GM12878 (cell line): ENCODE measurements at regions not wholly inside any gene's neighbourhood (a gene's known extent, or its start where the extent isn't known, plus 50 kb on each side); places are given as distances from the start of the nearest gene placed in this dataset.

ENCODE experiments used
- ATAC-seq: fragments of 200-7000 bp; cut with Tn5 transposase; 3 replicates; pipeline ENCODE4 v1.9.1; 2020; ENCODE audit warnings: mild to moderate bottlenecking, moderate library complexity
- BruUV-seq: library from RNA; stranded (reverse); fragments of 400-500 nt; replicated peaks from 2 replicates; lab custom pipeline; 2021; lab: Mats Ljungman, UMichigan
- CTCF ChIA-PET: fragments of 300-600 bp; sonication (Branson Sonifier 250); formaldehyde crosslinking; extraction: SDS; loops from one replicate; lab custom pipeline; 2021; ENCODE audit warnings: inconsistent platforms; lab: Yijun Ruan, JAX
- POLR2A ChIA-PET: fragments of 350-600 bp; formaldehyde crosslinking; extraction: SDS; loops from one replicate; lab custom pipeline; 2021; ENCODE audit warnings: inconsistent platforms; lab: Charles Lee
- RAD21 ChIA-PET: fragments of 300-600 bp; sonication (Branson Sonifier 250); formaldehyde crosslinking; loops from one replicate; lab custom pipeline; 2023; ENCODE audit warnings: antibody characterized with exemption; ENCODE audit not compliant: unreplicated experiment; lab: Charles Lee
- SMC1A ChIA-PET: fragments of 300-600 bp; sonication (Branson Sonifier 250); formaldehyde crosslinking; loops from one replicate; lab custom pipeline; 2023; ENCODE audit not compliant: unreplicated experiment, uncharacterized antibody; lab: Charles Lee
- DNase-seq: peaks from one replicate; pipeline ENCODE4 v3.0.0-alpha.2; 2011; ENCODE audit warnings: low read depth, low spot score
- FAIRE-seq: peaks from 3 replicates; lab custom pipeline; 2011; peaks lifted over from hg19 to GRCh38; lab: Jason Lieb, UNC
- H2AFZ ChIP-seq: 2 replicates; pipeline ENCODE4 v1.6.0; 2011; ENCODE audit warnings: low read depth, low read length, control low read depth; ENCODE audit not compliant: control insufficient read depth
- H3K27ac ChIP-seq: 2 replicates; pipeline ENCODE4 v1.5.1; 2011; ENCODE audit warnings: control low read depth; ENCODE audit not compliant: control insufficient read depth, insufficient read depth
- H3K27me3 ChIP-seq, 2 experiments: replicated peaks in 1 of 2; 2 replicates each; pipeline versions ENCODE4 v1.6.0 to v1.6.1; 2011; ENCODE audit warnings: low read length in 1 of 2; ENCODE audit not compliant: control insufficient read depth in 2 of 2, insufficient read depth in 2 of 2
- H3K36me3 ChIP-seq, 2 experiments: 2 replicates each; pipeline ENCODE4 v1.5.1; 2011; ENCODE audit warnings: low read length in 1 of 2; ENCODE audit not compliant: control insufficient read depth in 2 of 2, insufficient read depth in 2 of 2
- H3K4me1 ChIP-seq: 2 replicates; pipeline ENCODE4 v1.6.1; 2011; ENCODE audit warnings: mild to moderate bottlenecking, low read length, moderate library complexity, mixed read lengths; ENCODE audit not compliant: control insufficient read depth, insufficient read depth
- H3K4me2 ChIP-seq: 2 replicates; pipeline ENCODE4 v1.6.0; 2011; ENCODE audit warnings: control low read depth; ENCODE audit not compliant: control insufficient read depth, insufficient read depth
- H3K4me3 ChIP-seq: fragments of 200-600 bp; sonication (generic); 2 replicates; pipeline ENCODE4 v1.5.1; 2016
- H3K79me2 ChIP-seq: 2 replicates; pipeline ENCODE4 v1.6.0; 2011; ENCODE audit warnings: low read length; ENCODE audit not compliant: control insufficient read depth, insufficient read depth
- H3K9ac ChIP-seq: 2 replicates; pipeline ENCODE4 v1.8.0; 2011; ENCODE audit warnings: low read length, control low read depth, mixed read lengths; ENCODE audit not compliant: control insufficient read depth, insufficient read depth
- H3K9me3 ChIP-seq: replicated peaks from 3 replicates; pipeline ENCODE4 v1.5.1; 2011; ENCODE audit warnings: mild to moderate bottlenecking, low read length; ENCODE audit not compliant: control insufficient read depth, insufficient read depth
- H4K20me1 ChIP-seq: 2 replicates; pipeline ENCODE4 v1.6.0; 2011; ENCODE audit not compliant: control insufficient read depth, insufficient read depth
- CHD4 ChIP-seq: fragments of 200-600 bp; sonication (generic); IDR thresholded peaks from 2 replicates; pipeline ENCODE4 v1.6.1; 2016; ENCODE audit warnings: mild to moderate bottlenecking
- EED ChIP-seq: sonication (generic); IDR thresholded peaks from 2 replicates; pipeline ENCODE4 v1.6.1; 2016; ENCODE audit warnings: antibody characterized with exemption, low read depth
- FOXK2 ChIP-seq: fragments of 450-650 bp; IDR thresholded peaks from 2 replicates; pipeline ENCODE4 v1.6.1; 2017; ENCODE audit warnings: mild to moderate bottlenecking, moderate library complexity
- JUND ChIP-seq: IDR thresholded peaks from 2 replicates; pipeline ENCODE4 v1.6.1; 2012; ENCODE audit warnings: low read depth, mild to moderate bottlenecking, low read length, improper control_type of control experiment, moderate library complexity
- KLF5 ChIP-seq: fragments of 450-650 bp; IDR thresholded peaks from 2 replicates; pipeline ENCODE4 v1.6.1; 2014; ENCODE audit warnings: mild to moderate bottlenecking; ENCODE audit not compliant: partially characterized antibody
- NR2F1 ChIP-seq: fragments of 450-650 bp; conservative IDR thresholded peaks from 2 replicates; pipeline ENCODE4 v1.6.1; 2017; ENCODE audit warnings: mild to moderate bottlenecking
- NRF1 ChIP-seq: conservative IDR thresholded peaks from 2 replicates; pipeline ENCODE4 v1.6.1; 2011; ENCODE audit warnings: mild to moderate bottlenecking, low read depth, low read length, improper control_type of control experiment
- RBBP5 ChIP-seq: fragments of 200-600 bp; sonication (generic); conservative IDR thresholded peaks from 2 replicates; pipeline ENCODE4 v1.6.1; 2016
- REST ChIP-seq: IDR thresholded peaks from 2 replicates; pipeline ENCODE4 v1.6.1; 2012; ENCODE audit warnings: mild to moderate bottlenecking, low read depth, low read length
- SIX5 ChIP-seq: IDR thresholded peaks from 2 replicates; pipeline ENCODE4 v1.6.1; 2011; ENCODE audit warnings: mild to moderate bottlenecking, low read depth, low read length, moderate library complexity; ENCODE audit not compliant: severe bottlenecking
- SRF ChIP-seq, 2 experiments: IDR thresholded peaks; 2 replicates each; pipeline ENCODE4 v1.6.1; 2011; ENCODE audit warnings: low read depth in 2 of 2, low read length in 2 of 2, mild to moderate bottlenecking in 1 of 2, moderate library complexity in 1 of 2
- STAT3 ChIP-seq: IDR thresholded peaks from 2 replicates; pipeline ENCODE4 v1.6.1; 2011; ENCODE audit warnings: low read depth, low read length, improper control_type of control experiment
- SUPT20H ChIP-seq: IDR thresholded peaks from 2 replicates; pipeline ENCODE4 v1.6.1; 2011; ENCODE audit warnings: low read depth, mild to moderate bottlenecking, low read length, moderate library complexity, borderline replicate concordance; ENCODE audit not compliant: control insufficient read depth
- TAF1 ChIP-seq: IDR thresholded peaks from 2 replicates; pipeline ENCODE4 v1.6.1; 2011; ENCODE audit warnings: mild to moderate bottlenecking, low read depth, low read length, borderline replicate concordance
- TARDBP ChIP-seq: IDR thresholded peaks from 2 replicates; pipeline ENCODE4 v1.6.1; 2016; ENCODE audit warnings: borderline replicate concordance
- ZNF217 ChIP-seq: fragments of 450-650 bp; IDR thresholded peaks from 2 replicates; pipeline ENCODE4 v1.6.1; 2017; ENCODE audit warnings: antibody characterized with exemption, mild to moderate bottlenecking
- ZNF274 ChIP-seq: IDR thresholded peaks from one replicate; pipeline ENCODE4 v1.8.0; 2011; ENCODE audit not compliant: insufficient read length, insufficient read depth
- ZNF687 ChIP-seq: fragments of 450-650 bp; IDR thresholded peaks from 2 replicates; pipeline ENCODE4 v1.6.1; 2017; ENCODE audit warnings: mild to moderate bottlenecking, moderate library complexity
- WGBS: methylation state at CpG from one replicate; pipeline ENCODE4 v1.1.6; 2016; ENCODE audit warnings: low lambda C conversion rate; ENCODE audit not compliant: insufficient replicate concordance, insufficient coverage; ENCODE audit errors: missing lambda C conversion rate; 5-methylcytosine and 5-hydroxymethylcytosine counted together
- in situ Hi-C: fragments of 300-500 bp; cut with MboI; formaldehyde crosslinking; loops from 9 replicates; pipeline ENCODE4 v1.14.3; 2018; ENCODE audit warnings: mixed read lengths
- intact Hi-C: fragments of 100-400 bp; cut with micrococcal nuclease; formaldehyde crosslinking; loops from one replicate; pipeline ENCODE4 v1.14.2; 2022; ENCODE audit not compliant: unreplicated experiment

GRCh38 chr7:159231017-159231416, 86.3 kb upstream of the VIPR2 start (continued):
- TF ChIP-seq SIX5 = no peak
- TF ChIP-seq SRF (IDR thresholded peaks at IDR 0.05; ENCODE audit: low read depth in 2 of 2, low read length in 2 of 2) = no peak
- no peak for TF ChIP-seq TARDBP
- no peak for TF ChIP-seq CHD4
- TF ChIP-seq FOXK2 = no peak
- TF ChIP-seq JUND = no peak

- H3K9ac ChIP-seq = no peak overlapping the region
- WGBS = 32% methylated on average over 13 of the region's 13 CpGs
- no TSS peak for BruUV-seq
- H3K36me3 ChIP-seq = no peaks in the 10 kb centered on the region
- ChIA-PET POLR2A (no interaction called here), CTCF (no interaction called here), SMC1A (no interaction called here), RAD21 (no interaction called here)
- H3K27ac ChIP-seq = no peak overlapping the region
- no peak overlapping the region for H3K4me2 ChIP-seq
- no peak for DNase-seq
- H2AFZ ChIP-seq = no peak overlapping the region
- H3K79me2 ChIP-seq = no peaks in the 10 kb centered on the region
- in situ Hi-C loops = no loop called here
- H4K20me1 ChIP-seq = no peaks in the 10 kb centered on the region
- ATAC-seq = no peak
- no peaks in the 10 kb centered on the region for H3K27me3 ChIP-seq
- H3K4me1 ChIP-seq = no peaks in the 10 kb centered on the region
- intact Hi-C loops = no loop called here
- no peak overlapping the region for H3K4me3 ChIP-seq
- FAIRE-seq = no peak
- no peaks in the 10 kb centered on the region; the same call in 2 of the 3 replicates for H3K9me3 ChIP-seq
- TF ChIP-seq NR2F1 (no peak), TAF1 (no peak), NRF1 (no peak), REST (no peak), SUPT20H (no peak), ZNF217 (no peak), KLF5 (no peak), ZNF274 (no peak), STAT3 (no peak), EED (no peak), RBBP5 (no peak), ZNF687 (no peak)
Measured at GRCh38 chr7:159229683-159230475, 85.2 kb upstream of the VIPR2 start.
